Kidney capillary endothelial cell (primary cell): ENCODE measurements at regions not wholly inside any gene's neighbourhood (a gene's known extent, or its start where the extent isn't known, plus 50 kb on each side); places are given as distances from the start of the nearest gene placed in this dataset.
"Not testable (repeated sequence)": the region's sequence is repeated elsewhere in the genome, so short reads cannot be mapped to it uniquely, and the experiment has no call there.

Source experiments
- DNase-seq: peaks from one replicate; pipeline ENCODE4 v3.0.0-alpha.2; 2018; ENCODE audit warnings: low spot score

- DNase-seq, result no peak
Observed at GRCh38 chr6:14478381-14479225, 361.0 kb downstream of the CD83 start.

- not testable (repeated sequence) for DNase-seq
Observed at GRCh38 chr6:14481946-14482345, 364.4 kb downstream of the CD83 start.

- DNase-seq, result no peak
Observed at GRCh38 chr6:14487625-14488024, 370.1 kb downstream of the CD83 start.

- no peak for DNase-seq
Observed at GRCh38 chr6:14488180-14488579, 370.6 kb downstream of the CD83 start.

- DNase-seq, result no peak
Observed at GRCh38 chr6:14489445-14489844, 371.9 kb downstream of the CD83 start.

- DNase-seq, result no peak
Observed at GRCh38 chr6:14498748-14499147, 381.2 kb downstream of the CD83 start.

- no peak for DNase-seq
Observed at GRCh38 chr6:14499309-14499708, 381.7 kb downstream of the CD83 start.

GRCh38 chr6:14499841-14500240 lies 382.3 kb downstream of the CD83 start:
- no peak for DNase-seq

GRCh38 chr6:14500809-14501208 lies 383.2 kb downstream of the CD83 start:
- no peak for DNase-seq

- no peak for DNase-seq
Observed at GRCh38 chr6:14501240-14501639, 383.7 kb downstream of the CD83 start.

GRCh38 chr6:14501914-14502313 lies 384.3 kb downstream of the CD83 start:
- no peak for DNase-seq

GRCh38 chr6:14502551-14502950 lies 385.0 kb downstream of the CD83 start:
- no peak for DNase-seq

- no peak for DNase-seq
Observed at GRCh38 chr6:14505401-14505800, 387.8 kb downstream of the CD83 start.

- DNase-seq, result no peak
Observed at GRCh38 chr6:14506656-14507246, 389.2 kb downstream of the CD83 start.

GRCh38 chr6:14509120-14509519 lies 391.5 kb downstream of the CD83 start:
- no peak for DNase-seq

GRCh38 chr6:14510038-14510437 lies 392.5 kb downstream of the CD83 start:
- DNase-seq, result no peak

GRCh38 chr6:14511061-14511586 lies 393.6 kb downstream of the CD83 start:
- DNase-seq, result no peak

GRCh38 chr6:14512246-14512645 lies 394.7 kb downstream of the CD83 start:
- no peak for DNase-seq

GRCh38 chr6:14513496-14514393 lies 396.2 kb downstream of the CD83 start:
- DNase-seq, result no peak

GRCh38 chr6:14516956-14517355 lies 399.4 kb downstream of the CD83 start:
- no peak for DNase-seq

- no peak for DNase-seq
Observed at GRCh38 chr6:14517516-14518105, 400.0 kb downstream of the CD83 start.
